Smooth muscle cell (in vitro differentiated cells): ENCODE measurements at regions not wholly inside any gene's neighbourhood (a gene's known extent, or its start where the extent isn't known, plus 50 kb on each side); places are given as distances from the start of the nearest gene placed in this dataset.

Experiments
- DNase-seq: peaks from one replicate; lab custom pipeline; 2025; ENCODE audit not compliant: unreplicated experiment; lab: John Stamatoyannopoulos, UW
- H2AFZ ChIP-seq: fragments of 200-600 bp; sonication (generic); 2 replicates; pipeline ENCODE4 v1.6.0; 2016; ENCODE audit warnings: antibody characterized with exemption, low read depth, mild to moderate bottlenecking
- H3F3A ChIP-seq: fragments of 200-600 bp; sonication (generic); 2 replicates; pipeline ENCODE4 v1.6.0; 2017; ENCODE audit warnings: antibody characterized with exemption, low read depth
- H3K27ac ChIP-seq: fragments of 200-600 bp; sonication (generic); 2 replicates; pipeline ENCODE4 v1.5.1; 2016; ENCODE audit warnings: low read depth, mild to moderate bottlenecking
- H3K27me3 ChIP-seq: fragments of 200-600 bp; sonication (generic); 2 replicates; pipeline ENCODE4 v1.6.1; 2016; ENCODE audit warnings: low read depth, mild to moderate bottlenecking
- H3K36me3 ChIP-seq: fragments of 200-600 bp; sonication (generic); 2 replicates; pipeline ENCODE4 v1.5.1; 2016; ENCODE audit warnings: low read depth
- H3K4me1 ChIP-seq: fragments of 200-600 bp; sonication (generic); 2 replicates; pipeline ENCODE4 v1.5.1; 2016; ENCODE audit warnings: low read depth
- H3K4me2 ChIP-seq: fragments of 200-600 bp; sonication (generic); 2 replicates; pipeline ENCODE4 v1.6.0; 2016; ENCODE audit warnings: mild to moderate bottlenecking
- H3K4me3 ChIP-seq: fragments of 200-600 bp; sonication (generic); 2 replicates; pipeline ENCODE4 v1.5.1; 2016; ENCODE audit warnings: mild to moderate bottlenecking
- H3K79me2 ChIP-seq: fragments of 200-600 bp; sonication (generic); 2 replicates; pipeline ENCODE4 v1.6.0; 2016; ENCODE audit warnings: low read depth, mild to moderate bottlenecking
- H3K9ac ChIP-seq: fragments of 200-600 bp; sonication (generic); 2 replicates; pipeline ENCODE4 v1.6.0; 2016; ENCODE audit warnings: low read depth
- H3K9me3 ChIP-seq: fragments of 200-600 bp; sonication (generic); replicated peaks from 2 replicates; pipeline ENCODE4 v1.5.1; 2016; ENCODE audit warnings: low read depth
- H4K20me1 ChIP-seq: fragments of 200-600 bp; sonication (generic); 2 replicates; pipeline ENCODE4 v1.6.0; 2016; ENCODE audit warnings: low read depth
- WGBS: methylation state at CpG from one replicate; pipeline ENCODE4 v1.1.7; 2016; ENCODE audit warnings: low lambda C conversion rate; 5-methylcytosine and 5-hydroxymethylcytosine counted together
- TF ChIP-seq, protein P1 (sequence below): fragments of 200-600 bp; sonication (generic); IDR thresholded peaks from 2 replicates; pipeline ENCODE4 v1.5.1; 2017; ENCODE audit warnings: borderline replicate concordance, mild to moderate bottlenecking, antibody characterized with exemption; ENCODE audit not compliant: insufficient read depth, poor library complexity, severe bottlenecking

DNA sequence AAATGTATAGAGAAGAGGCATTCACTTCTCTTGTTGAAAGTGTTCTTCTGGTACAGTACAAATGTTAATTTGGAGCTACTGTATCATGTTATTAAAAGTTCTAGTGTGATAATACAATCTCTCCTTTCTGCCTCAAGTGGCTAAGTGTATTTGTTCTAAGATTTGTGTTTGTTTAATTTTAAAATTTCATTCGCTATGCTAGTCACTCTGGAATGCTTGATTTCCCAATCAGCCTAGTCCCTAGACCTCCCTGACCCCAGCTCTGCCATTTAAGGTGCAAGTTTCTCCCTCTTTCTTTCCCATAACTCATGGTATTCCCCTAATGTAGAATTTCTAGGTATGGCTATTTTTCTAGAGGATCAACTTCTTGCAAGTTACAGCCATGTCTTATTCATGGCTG lies 817.4 kb downstream of the STIM2 start:
- H3K9me3 ChIP-seq = no peaks in the 10 kb centered on the region
- WGBS = 85% methylated on average over 1 of the region's 1 CpG
- no peak overlapping the region for H3K9ac ChIP-seq
- H3K79me2 ChIP-seq = no peaks in the 10 kb centered on the region
- H4K20me1 ChIP-seq = no peaks in the 10 kb centered on the region
- H3K4me1 ChIP-seq = no peaks in the 10 kb centered on the region
- no peaks in the 10 kb centered on the region for H3F3A ChIP-seq
- TF ChIP-seq, protein P1, sequence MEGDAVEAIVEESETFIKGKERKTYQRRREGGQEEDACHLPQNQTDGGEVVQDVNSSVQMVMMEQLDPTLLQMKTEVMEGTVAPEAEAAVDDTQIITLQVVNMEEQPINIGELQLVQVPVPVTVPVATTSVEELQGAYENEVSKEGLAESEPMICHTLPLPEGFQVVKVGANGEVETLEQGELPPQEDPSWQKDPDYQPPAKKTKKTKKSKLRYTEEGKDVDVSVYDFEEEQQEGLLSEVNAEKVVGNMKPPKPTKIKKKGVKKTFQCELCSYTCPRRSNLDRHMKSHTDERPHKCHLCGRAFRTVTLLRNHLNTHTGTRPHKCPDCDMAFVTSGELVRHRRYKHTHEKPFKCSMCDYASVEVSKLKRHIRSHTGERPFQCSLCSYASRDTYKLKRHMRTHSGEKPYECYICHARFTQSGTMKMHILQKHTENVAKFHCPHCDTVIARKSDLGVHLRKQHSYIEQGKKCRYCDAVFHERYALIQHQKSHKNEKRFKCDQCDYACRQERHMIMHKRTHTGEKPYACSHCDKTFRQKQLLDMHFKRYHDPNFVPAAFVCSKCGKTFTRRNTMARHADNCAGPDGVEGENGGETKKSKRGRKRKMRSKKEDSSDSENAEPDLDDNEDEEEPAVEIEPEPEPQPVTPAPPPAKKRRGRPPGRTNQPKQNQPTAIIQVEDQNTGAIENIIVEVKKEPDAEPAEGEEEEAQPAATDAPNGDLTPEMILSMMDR = no peak
- H3K4me3 ChIP-seq = no peak overlapping the region
- no peaks in the 10 kb centered on the region for H3K36me3 ChIP-seq
- DNase-seq = no peak
- no peak overlapping the region for H3K27ac ChIP-seq
- H3K4me2 ChIP-seq = no peak overlapping the region
- no peak overlapping the region for H2AFZ ChIP-seq
- H3K27me3 ChIP-seq = peaks cover 10% of the 10 kb centered on the region

DNA sequence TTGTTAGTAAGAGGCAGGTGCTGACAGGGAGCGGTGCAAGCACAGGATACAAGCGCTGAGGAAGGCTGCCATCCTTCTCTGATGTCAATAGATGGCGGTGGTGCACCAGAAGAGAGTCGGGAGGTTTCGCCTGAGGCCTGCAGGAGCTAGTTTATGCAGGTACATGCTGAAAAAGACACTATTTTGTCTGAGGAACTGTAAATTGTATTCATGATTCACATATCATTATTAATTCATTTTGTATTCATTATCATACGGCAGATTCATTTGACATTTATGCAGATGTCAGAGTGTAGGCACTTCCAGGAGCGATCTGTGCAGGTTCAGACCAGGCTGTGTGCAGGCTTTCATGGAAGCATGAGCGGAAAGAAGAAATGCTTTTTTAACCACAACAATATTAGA lies 824.0 kb downstream of the STIM2 start:
- Histone ChIP-seq H3K79me2 (no peaks in the 10 kb centered on the region), H3K4me3 (no peak overlapping the region), H3K4me2 (no peak overlapping the region), H3K36me3 (no peaks in the 10 kb centered on the region), H3K9me3 (no peaks in the 10 kb centered on the region), H3F3A (no peaks in the 10 kb centered on the region), H3K9ac (no peak overlapping the region), H3K27ac (no peak overlapping the region), H3K4me1 (no peaks in the 10 kb centered on the region), H2AFZ (no peak overlapping the region), H3K27me3 (peaks cover 23% of the 10 kb centered on the region), H4K20me1 (no peaks in the 10 kb centered on the region)
- TF ChIP-seq, protein P1 = peak; percentile 90
- WGBS = 34% methylated on average over 8 of the region's 8 CpGs
- no peak for DNase-seq

DNA sequence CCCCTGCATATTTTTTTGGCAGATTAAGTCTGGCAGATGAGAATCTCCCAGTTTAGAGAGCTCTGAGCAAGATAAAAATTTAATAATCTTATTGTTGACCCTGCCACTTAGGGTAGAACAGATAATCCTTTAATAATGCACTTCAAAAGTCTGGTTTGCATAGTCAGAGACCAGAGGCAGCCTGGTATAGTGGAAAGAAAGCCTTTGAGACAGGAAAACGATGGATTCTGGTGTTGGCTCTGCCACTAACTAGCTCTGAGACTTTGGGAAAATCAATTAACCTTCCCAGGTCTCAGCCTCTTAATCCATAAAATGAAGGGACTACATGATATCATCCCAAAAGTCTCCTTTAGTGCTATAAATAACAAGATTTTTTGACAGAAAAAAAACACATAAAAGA lies 824.5 kb downstream of the STIM2 start:
- no peaks in the 10 kb centered on the region for H3K36me3 ChIP-seq
- H2AFZ ChIP-seq = no peak overlapping the region
- H3K9ac ChIP-seq = no peak overlapping the region
- H4K20me1 ChIP-seq = no peaks in the 10 kb centered on the region
- DNase-seq = no peak
- no peaks in the 10 kb centered on the region for H3K9me3 ChIP-seq
- H3K27me3 ChIP-seq = peaks cover 23% of the 10 kb centered on the region
- WGBS = 63% methylated on average over 1 of the region's 1 CpG
- no peak overlapping the region for H3K27ac ChIP-seq
- H3K79me2 ChIP-seq = no peaks in the 10 kb centered on the region
- H3F3A ChIP-seq = no peaks in the 10 kb centered on the region
- TF ChIP-seq, protein P1 = no peak
- no peak overlapping the region for H3K4me2 ChIP-seq
- H3K4me3 ChIP-seq = no peak overlapping the region
- no peaks in the 10 kb centered on the region for H3K4me1 ChIP-seq

DNA sequence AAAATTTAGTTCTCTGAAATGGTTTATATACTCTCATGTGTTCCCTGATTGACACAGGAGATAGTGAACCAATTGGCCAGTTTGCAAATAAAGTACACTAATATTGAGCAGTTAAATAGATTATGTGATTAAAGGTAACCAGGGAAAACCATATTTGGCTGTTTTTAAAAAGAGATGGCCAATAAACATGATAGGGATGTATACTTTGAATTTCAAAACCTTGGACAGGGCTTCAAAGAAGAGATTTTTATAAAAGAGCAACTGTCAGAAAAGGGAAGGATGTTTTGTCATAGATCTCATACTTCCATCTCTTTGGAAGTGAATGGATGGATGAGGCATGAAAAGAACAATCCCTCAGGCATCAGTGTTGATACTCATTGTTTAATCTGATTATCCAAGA lies 825.3 kb downstream of the STIM2 start:
- Histone ChIP-seq H2AFZ (no peak overlapping the region), H3K27ac (no peak overlapping the region), H3K4me2 (no peak overlapping the region), H3K4me1 (no peaks in the 10 kb centered on the region), H3K36me3 (no peaks in the 10 kb centered on the region), H3K79me2 (no peaks in the 10 kb centered on the region), H3F3A (no peaks in the 10 kb centered on the region), H3K27me3 (peaks cover 23% of the 10 kb centered on the region), H4K20me1 (no peaks in the 10 kb centered on the region), H3K9ac (no peak overlapping the region), H3K9me3 (no peaks in the 10 kb centered on the region), H3K4me3 (no peak overlapping the region)
- TF ChIP-seq, protein P1 = no peak
- DNase-seq = no peak
